ENCODE measurements at regions not wholly inside any gene's neighbourhood (a gene's known extent, or its start where the extent isn't known, plus 50 kb on each side); places are given as distances from the start of the nearest gene placed in this dataset.

- WGBS, 5 donors, result 72 to 80% (median 78%) methylated on average over 7 of the region's 7 CpGs
- intact Hi-C loops (cut with DNase I; ENCODE audit: low total_unique reads), result no loop called here
- Histone ChIP-seq H3K36me3 (no peaks in the 10 kb centered on the region), H3K4me3 (no peak overlapping the region), H3K9me3 (peaks cover 0 to 10% (median 0%) of the 10 kb centered on the region in 8 donors), H3K27ac (no peak overlapping the region), H3K27me3 (replicated peaks in 1 of 7) (no peaks in the 10 kb centered on the region), H3K4me1 (no peaks in the 10 kb centered on the region)
- TF ChIP-seq POLR2A (IDR thresholded peaks at IDR 0.05) (no peak), CTCF (IDR thresholded peaks at IDR 0.05 in 8 of 11, conservative IDR thresholded peaks at IDR 0.05 in 3 of 11) (no peak), POLR2AphosphoS5 (IDR thresholded peaks at IDR 0.05) (no peak)
- no peak for DNase-seq
Observed at GRCh38 chr12:125890366-125890905, 825.2 kb downstream of the AACS start.

- Histone ChIP-seq H3K4me1 (no peaks in the 10 kb centered on the region), H3K27ac (no peak overlapping the region), H3K9me3 (peaks cover 0 to 10% (median 0%) of the 10 kb centered on the region in 8 donors), H3K27me3 (replicated peaks in 1 of 7) (no peaks in the 10 kb centered on the region), H3K4me3 (no peak overlapping the region), H3K36me3 (no peaks in the 10 kb centered on the region)
- 48 to 57% (median 56%) methylated on average over 5 of the region's 5 CpGs for WGBS, 5 donors
- TF ChIP-seq POLR2A (IDR thresholded peaks at IDR 0.05), result no peak
- no peak for TF ChIP-seq CTCF (IDR thresholded peaks at IDR 0.05 in 8 of 11, conservative IDR thresholded peaks at IDR 0.05 in 3 of 11)
- TF ChIP-seq POLR2AphosphoS5 (IDR thresholded peaks at IDR 0.05), result no peak
- DNase-seq, result no peak
- intact Hi-C loops (cut with DNase I; ENCODE audit: low total_unique reads), result no loop called here
Observed at GRCh38 chr12:125890971-125891370, 825.7 kb downstream of the AACS start.

GRCh38 chr12:125892276-125892675 is 827.0 kb downstream of the AACS start:
- Histone ChIP-seq H3K9me3 (peaks cover 0 to 4% (median 0%) of the 10 kb centered on the region in 8 donors), H3K27me3 (replicated peaks in 1 of 7) (no peaks in the 10 kb centered on the region), H3K4me3 (no peak overlapping the region), H3K27ac (no peak overlapping the region), H3K36me3 (no peaks in the 10 kb centered on the region), H3K4me1 (no peaks in the 10 kb centered on the region)
- no peak for DNase-seq
- intact Hi-C loops (cut with DNase I; ENCODE audit: low total_unique reads), result no loop called here
- TF ChIP-seq POLR2A (IDR thresholded peaks at IDR 0.05) (no peak), POLR2AphosphoS5 (IDR thresholded peaks at IDR 0.05) (no peak), CTCF (IDR thresholded peaks at IDR 0.05 in 8 of 11, conservative IDR thresholded peaks at IDR 0.05 in 3 of 11) (no peak)
- WGBS, 5 donors, result 91 to 100% (median 96%) methylated on average over 1 of the region's 1 CpG

GRCh38 chr12:125902991-125903390 is 837.8 kb downstream of the AACS start:
- H3K36me3 ChIP-seq, result no peaks in the 10 kb centered on the region
- H3K27me3 ChIP-seq (replicated peaks in 1 of 7), result no peaks in the 10 kb centered on the region
- H3K27ac ChIP-seq, result no peak overlapping the region
- no peak for DNase-seq
- intact Hi-C loops (cut with DNase I; ENCODE audit: low total_unique reads), result no loop called here
- WGBS, 5 donors, result 88 to 95% (median 91%) methylated on average over 2 of the region's 2 CpGs
- H3K4me3 ChIP-seq, result no peak overlapping the region
- peaks cover 0 to 8% (median 0%) of the 10 kb centered on the region in 8 donors for H3K9me3 ChIP-seq
- H3K4me1 ChIP-seq, result no peaks in the 10 kb centered on the region
- no peak for TF ChIP-seq POLR2AphosphoS5 (IDR thresholded peaks at IDR 0.05)
- no peak for TF ChIP-seq CTCF (IDR thresholded peaks at IDR 0.05 in 8 of 11, conservative IDR thresholded peaks at IDR 0.05 in 3 of 11)
- no peak for TF ChIP-seq POLR2A (IDR thresholded peaks at IDR 0.05)
